HEK293T (cell line): ENCODE measurements at regions not wholly inside any gene's neighbourhood (a gene's known extent, or its start where the extent isn't known, plus 50 kb on each side); places are given as distances from the start of the nearest gene placed in this dataset.

ENCODE experiments used
- CTCF ChIA-PET: fragments of 350-600 bp; formaldehyde crosslinking; extraction: SDS; loops from one replicate; lab custom pipeline; 2021; ENCODE audit warnings: antibody characterized with exemption, inconsistent platforms; lab: Yijun Ruan, JAX
- POLR2A ChIA-PET: fragments of 350-600 bp; formaldehyde crosslinking; extraction: SDS; loops from one replicate; lab custom pipeline; 2020; ENCODE audit warnings: antibody characterized with exemption, inconsistent platforms; lab: Yijun Ruan, JAX
- DNase-seq: peaks from one replicate; pipeline ENCODE4 v3.0.0; 2012; ENCODE audit warnings: mixed read lengths; ENCODE audit errors: extremely low spot score
- ARNT ChIP-seq: fragments of 450-650 bp; IDR thresholded peaks from 2 replicates; pipeline ENCODE4 v1.6.1; 2017; ENCODE audit warnings: mild to moderate bottlenecking
- BHLHE40 ChIP-seq: fragments of 450-650 bp; IDR thresholded peaks from 2 replicates; pipeline ENCODE4 v1.6.1; 2016; ENCODE audit warnings: mild to moderate bottlenecking, moderate library complexity, borderline replicate concordance
- CTBP1 ChIP-seq: fragments of 450-650 bp; IDR thresholded peaks from 2 replicates; pipeline ENCODE4 v1.6.1; 2016; ENCODE audit warnings: borderline replicate concordance
- ELF4 ChIP-seq: fragments of 450-650 bp; IDR thresholded peaks from 2 replicates; pipeline ENCODE4 v1.6.1; 2017; ENCODE audit warnings: antibody characterized with exemption
- FOXA1 ChIP-seq: fragments of 450-650 bp; IDR thresholded peaks from 2 replicates; pipeline ENCODE4 v1.6.1; 2016; ENCODE audit warnings: mild to moderate bottlenecking
- FOXK2 ChIP-seq: fragments of 450-650 bp; IDR thresholded peaks from 2 replicates; pipeline ENCODE4 v1.6.1; 2016; ENCODE audit warnings: mild to moderate bottlenecking
- FOXM1 ChIP-seq: fragments of 450-650 bp; IDR thresholded peaks from 2 replicates; pipeline ENCODE4 v1.6.1; 2017; ENCODE audit warnings: mild to moderate bottlenecking, borderline replicate concordance
- HDGF ChIP-seq: fragments of 450-650 bp; IDR thresholded peaks from 2 replicates; pipeline ENCODE4 v1.6.1; 2017; ENCODE audit warnings: antibody characterized with exemption, borderline replicate concordance
- L3MBTL2 ChIP-seq: fragments of 450-650 bp; conservative IDR thresholded peaks from 2 replicates; pipeline ENCODE4 v1.6.1; 2016; ENCODE audit warnings: mild to moderate bottlenecking
- LEF1 ChIP-seq: fragments of 450-650 bp; IDR thresholded peaks from 2 replicates; pipeline ENCODE4 v1.6.1; 2017; ENCODE audit warnings: mild to moderate bottlenecking, borderline replicate concordance
- NFRKB ChIP-seq: fragments of 450-650 bp; IDR thresholded peaks from 2 replicates; pipeline ENCODE4 v1.6.1; 2016; ENCODE audit warnings: mild to moderate bottlenecking, moderate library complexity
- SP1 ChIP-seq: fragments of 450-650 bp; IDR thresholded peaks from 2 replicates; pipeline ENCODE4 v1.6.1; 2017
- SUZ12 ChIP-seq: fragments of 450-650 bp; IDR thresholded peaks from 2 replicates; pipeline ENCODE4 v1.6.1; 2016; ENCODE audit warnings: mild to moderate bottlenecking
- TARDBP ChIP-seq: fragments of 450-650 bp; IDR thresholded peaks from 2 replicates; pipeline ENCODE4 v1.6.1; 2016
- ZNF384 ChIP-seq: fragments of 450-650 bp; IDR thresholded peaks from 2 replicates; pipeline ENCODE4 v1.6.1; 2016
- TF ChIP-seq, protein P1 (sequence below): fragments of 450-650 bp; IDR thresholded peaks from 2 replicates; pipeline ENCODE4 v1.6.1; 2016

DNA sequence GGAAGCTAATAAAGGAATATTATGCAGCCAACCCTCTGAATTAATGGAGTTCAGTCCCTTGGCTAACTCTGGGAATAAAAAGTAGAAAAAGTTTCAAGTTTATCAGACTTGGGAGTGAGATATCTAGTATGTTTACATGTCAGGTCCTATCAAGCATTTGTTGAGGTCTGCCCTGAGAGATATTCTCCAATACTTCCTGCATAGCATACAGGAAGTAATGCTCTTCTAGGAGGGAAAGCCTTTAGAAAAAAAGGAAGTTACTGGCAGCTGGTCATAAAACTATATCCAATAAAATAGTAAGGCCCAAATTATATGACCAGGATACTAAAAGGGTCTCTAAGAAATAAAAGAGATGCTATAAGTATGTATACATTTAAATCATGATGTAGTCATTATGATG is 594.1 kb upstream of the FTMT start:
- no peak for DNase-seq
- CTCF ChIA-PET = no interaction called here
- POLR2A ChIA-PET = no interaction called here
- TF ChIP-seq CTBP1 (no peak), ZNF384 (no peak)
- TF ChIP-seq, protein P1, sequence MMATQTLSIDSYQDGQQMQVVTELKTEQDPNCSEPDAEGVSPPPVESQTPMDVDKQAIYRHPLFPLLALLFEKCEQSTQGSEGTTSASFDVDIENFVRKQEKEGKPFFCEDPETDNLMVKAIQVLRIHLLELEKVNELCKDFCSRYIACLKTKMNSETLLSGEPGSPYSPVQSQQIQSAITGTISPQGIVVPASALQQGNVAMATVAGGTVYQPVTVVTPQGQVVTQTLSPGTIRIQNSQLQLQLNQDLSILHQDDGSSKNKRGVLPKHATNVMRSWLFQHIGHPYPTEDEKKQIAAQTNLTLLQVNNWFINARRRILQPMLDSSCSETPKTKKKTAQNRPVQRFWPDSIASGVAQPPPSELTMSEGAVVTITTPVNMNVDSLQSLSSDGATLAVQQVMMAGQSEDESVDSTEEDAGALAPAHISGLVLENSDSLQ = no peak

DNA sequence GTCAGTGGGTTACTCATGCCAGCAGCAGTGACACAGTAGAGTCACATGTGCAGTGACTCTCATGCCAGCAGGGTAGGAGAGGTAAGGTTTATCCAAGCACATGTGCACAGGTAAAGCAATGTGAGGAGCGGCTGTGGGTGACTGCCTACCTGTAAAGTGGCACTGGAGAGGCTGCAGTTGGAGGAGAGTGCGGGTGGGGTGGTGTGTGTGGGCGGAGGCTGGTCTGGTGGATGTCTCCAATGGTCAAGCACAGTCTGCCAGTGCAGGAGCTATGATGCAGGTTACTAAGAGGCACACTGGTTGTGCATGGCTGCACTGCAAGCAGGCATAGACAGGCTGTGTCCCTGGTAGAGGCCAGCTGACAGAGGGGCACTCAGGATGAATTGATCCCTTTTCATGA is 588.2 kb upstream of the FTMT start:
- TF ChIP-seq, protein P1 = no peak
- TF ChIP-seq SP1 (no peak), ELF4 (no peak), SUZ12 (no peak), FOXA1 (no peak), L3MBTL2 (no peak), LEF1 (no peak), FOXM1 (no peak)
- DNase-seq = no peak
- ChIA-PET POLR2A (no interaction called here), CTCF (no interaction called here)

DNA sequence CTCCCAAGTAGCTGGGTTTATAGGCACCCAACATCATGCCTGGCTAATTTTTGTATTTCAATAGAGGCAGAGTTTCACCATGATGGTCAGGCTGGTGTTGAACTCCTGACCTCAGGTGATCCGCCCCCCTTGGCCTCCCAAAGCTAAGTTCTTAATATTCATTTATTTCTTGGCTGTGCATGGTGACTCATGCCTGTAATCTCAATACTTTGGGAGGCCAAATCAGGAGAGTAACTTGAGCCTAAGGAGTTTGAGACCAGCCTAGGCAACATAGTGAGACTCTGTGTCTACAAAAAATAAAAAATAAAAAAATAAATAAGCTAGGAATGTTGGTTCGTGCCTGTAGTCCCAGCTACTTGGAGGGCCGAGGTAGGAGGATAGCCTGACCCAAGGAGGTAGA is 587.1 kb upstream of the FTMT start:
- CTCF ChIA-PET = no interaction called here
- TF ChIP-seq ZNF384 (no peak), L3MBTL2 (no peak), LEF1 (no peak), TARDBP (no peak), HDGF (no peak), FOXM1 (no peak), SP1 (no peak), NFRKB (no peak), CTBP1 (no peak)

DNA sequence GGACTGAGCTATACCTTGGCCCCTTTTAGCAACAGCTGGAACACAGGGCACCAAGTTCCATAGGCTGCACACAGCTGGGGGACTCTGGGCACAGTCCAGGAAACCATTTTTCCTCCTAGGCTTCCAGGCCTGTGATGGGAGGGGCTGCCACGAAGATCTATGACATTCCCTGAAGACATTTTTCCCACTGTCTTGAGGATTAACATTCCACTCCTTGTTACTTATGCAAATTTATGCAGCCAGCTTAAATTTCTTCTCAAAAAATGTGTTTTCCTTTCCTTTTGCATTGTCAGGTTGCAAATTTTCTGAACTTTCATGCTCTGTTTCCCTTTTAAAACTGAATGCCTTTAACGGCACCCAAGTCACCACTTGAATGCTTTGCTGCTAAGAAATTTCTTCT is 580.1 kb upstream of the FTMT start:
- POLR2A ChIA-PET = no interaction called here
- CTCF ChIA-PET = no interaction called here
- no peak for DNase-seq
- TF ChIP-seq NFRKB (no peak), FOXA1 (no peak), BHLHE40 (no peak), ELF4 (no peak), LEF1 (no peak), FOXK2 (no peak), ZNF384 (no peak), ARNT (no peak), TARDBP (no peak), FOXM1 (no peak), SP1 (no peak), L3MBTL2 (no peak), SUZ12 (no peak), HDGF (no peak)
- TF ChIP-seq, protein P1 = no peak

More for the DNA sequence above, 587.1 kb upstream of the FTMT start:
- POLR2A ChIA-PET = no interaction called here
- no peak for DNase-seq

DNA sequence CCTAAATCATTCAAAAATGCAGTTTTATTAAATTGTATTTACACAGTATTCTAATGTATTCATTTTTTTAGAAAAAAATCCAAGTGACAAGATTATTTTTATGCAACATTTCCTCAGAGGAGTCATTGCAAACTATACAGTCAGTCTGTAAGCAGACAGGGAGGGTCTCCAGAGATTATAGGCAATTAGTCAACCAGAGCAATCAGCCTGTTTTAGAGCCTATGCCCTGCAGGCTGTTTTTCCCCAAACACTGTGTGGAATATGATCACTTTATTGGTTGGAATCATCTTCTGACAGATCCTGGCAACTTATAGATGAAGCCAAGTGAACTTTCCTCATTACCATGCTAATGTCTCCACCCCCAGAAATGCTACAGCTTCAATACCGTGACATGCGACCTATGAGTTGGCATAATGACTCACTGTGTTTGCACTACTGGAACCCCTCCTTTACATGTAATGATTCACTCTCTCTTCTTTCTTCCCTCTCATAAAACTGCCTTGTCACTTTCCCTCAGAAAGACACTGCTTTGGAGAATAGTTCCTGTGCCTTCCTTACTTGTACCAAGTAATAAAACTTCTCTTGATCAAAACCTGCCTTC is 577.7 kb upstream of the FTMT start:
- POLR2A ChIA-PET = no interaction called here
- DNase-seq = no peak
- no peak for TF ChIP-seq LEF1
- no peak for TF ChIP-seq L3MBTL2
- TF ChIP-seq HDGF = no peak
- no peak for TF ChIP-seq BHLHE40
- TF ChIP-seq FOXA1 = no peak
- TF ChIP-seq CTBP1 = no peak
- TF ChIP-seq ARNT = no peak
- TF ChIP-seq TARDBP = no peak
- no peak for TF ChIP-seq FOXM1
- CTCF ChIA-PET = no interaction called here

DNA sequence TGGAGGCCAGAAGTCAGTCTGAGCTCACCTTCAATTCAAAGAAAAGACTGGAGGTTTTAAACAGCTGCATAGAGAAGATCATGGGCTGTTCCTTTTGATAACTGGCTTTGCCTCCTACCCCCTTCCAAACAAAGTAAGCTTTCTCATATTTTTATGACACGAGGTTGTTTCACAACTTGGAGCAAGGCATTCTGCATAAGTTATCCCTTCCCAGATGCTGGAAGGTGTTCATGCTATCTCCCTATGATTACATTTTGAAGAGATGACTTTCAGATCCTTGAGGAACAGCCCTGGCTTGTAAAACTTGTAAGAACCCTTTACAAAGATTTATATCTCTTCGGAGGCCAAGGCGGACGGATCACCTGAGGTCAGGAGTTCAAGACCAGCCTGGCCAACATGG is 571.9 kb upstream of the FTMT start:
- no peak for TF ChIP-seq ARNT
- TF ChIP-seq NFRKB = no peak
- no peak for TF ChIP-seq TARDBP
- no peak for TF ChIP-seq FOXA1
- no peak for TF ChIP-seq BHLHE40
- CTCF ChIA-PET = no interaction called here
- POLR2A ChIA-PET = no interaction called here
- no peak for DNase-seq
